ENCODE measurements at regions not wholly inside any gene's neighbourhood (a gene's known extent, or its start where the extent isn't known, plus 50 kb on each side); places are given as distances from the start of the nearest gene placed in this dataset.
A peak's percentile ranks its signal among the peaks of the same experiment; 100 is the strongest.

GRCh38 chr15:59953392-59953883 lies 50.7 kb upstream of the FOXB1 start:
- DNase-seq (ENCODE audit: low read depth), result no peak

GRCh38 chr15:59952960-59953359 lies 51.2 kb upstream of the FOXB1 start:
- no peak for DNase-seq (ENCODE audit: low read depth)

GRCh38 chr15:59950603-59951388 lies 53.3 kb upstream of the FOXB1 start:
- no peak for DNase-seq (ENCODE audit: low read depth)

- no peak for DNase-seq (ENCODE audit: low read depth)
These were observed 55.0 kb upstream of the FOXB1 start for GRCh38 chr15:59948924-59949613.

- no peak for DNase-seq (ENCODE audit: low read depth)
These were observed 58.0 kb upstream of the FOXB1 start for GRCh38 chr15:59946084-59946483.

GRCh38 chr15:59945036-59945435 lies 59.1 kb upstream of the FOXB1 start:
- DNase-seq (ENCODE audit: low read depth), result no peak

DNA sequence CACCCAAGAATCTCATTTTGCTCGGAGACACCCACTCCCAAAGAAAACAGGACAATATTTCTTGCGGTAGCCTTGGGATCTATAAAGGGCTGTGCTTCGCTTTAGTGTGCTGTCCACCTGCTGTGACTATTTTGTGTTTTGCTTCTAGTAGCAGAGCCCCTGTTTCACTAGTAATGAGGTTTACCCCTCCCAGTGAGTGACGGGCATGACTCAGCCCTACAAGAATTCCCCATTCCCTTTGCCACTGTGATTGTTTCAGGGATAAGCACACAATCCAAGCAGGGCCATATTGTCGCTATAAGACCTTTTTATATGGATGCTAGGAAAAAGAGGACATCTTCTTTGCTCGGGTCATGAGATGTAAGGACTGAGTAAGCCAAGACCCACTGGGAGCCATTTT lies 62.5 kb upstream of the FOXB1 start:
- DNase-seq (ENCODE audit: low read depth), result no peak

GRCh38 chr15:59940928-59941327 lies 63.2 kb upstream of the FOXB1 start:
- no peak for DNase-seq (ENCODE audit: low read depth)

DNA sequence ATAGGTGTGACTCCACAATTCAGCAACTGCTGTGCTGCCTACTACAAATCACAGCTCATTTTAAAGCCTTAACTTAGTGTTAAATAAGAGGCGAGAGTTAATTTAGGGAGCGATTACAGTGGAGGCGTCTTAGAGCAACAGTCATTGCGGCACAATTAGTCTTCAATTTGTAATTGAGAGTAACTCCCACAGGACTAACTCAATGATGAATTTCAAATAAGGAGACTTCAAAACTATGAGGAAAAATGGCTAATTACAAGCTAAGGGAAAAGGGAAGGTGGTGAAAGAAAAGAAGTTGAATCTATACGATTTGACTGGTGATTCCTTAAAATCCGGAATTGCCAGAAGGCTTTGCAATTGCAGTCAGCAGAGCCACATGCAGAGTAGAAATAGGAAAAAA lies 63.7 kb upstream of the FOXB1 start:
- DNase-seq (ENCODE audit: low read depth), result no peak

- DNase-seq (ENCODE audit: low read depth), result no peak
These were observed 67.4 kb upstream of the FOXB1 start for GRCh38 chr15:59936741-59937140.

DNA sequence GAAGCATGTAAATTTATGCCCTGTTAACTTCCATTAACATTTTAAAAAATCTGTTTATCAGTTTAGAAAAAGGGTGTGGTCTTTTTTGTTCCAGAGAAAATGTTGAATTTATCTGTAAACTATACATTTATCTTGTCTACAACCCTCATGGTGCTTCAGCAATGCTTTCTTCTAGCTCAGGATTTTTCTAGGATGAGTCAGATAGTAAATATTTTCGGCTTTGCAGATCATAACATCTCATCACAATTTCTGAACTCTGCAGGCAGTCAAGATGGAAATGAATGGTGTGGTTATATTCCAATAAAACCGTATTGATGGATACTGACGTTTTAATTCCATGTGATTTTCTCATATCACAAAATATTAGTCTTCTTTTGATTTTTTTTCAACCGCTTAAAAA lies 70.5 kb upstream of the FOXB1 start:
- DNase-seq (ENCODE audit: low read depth), result no peak

DNA sequence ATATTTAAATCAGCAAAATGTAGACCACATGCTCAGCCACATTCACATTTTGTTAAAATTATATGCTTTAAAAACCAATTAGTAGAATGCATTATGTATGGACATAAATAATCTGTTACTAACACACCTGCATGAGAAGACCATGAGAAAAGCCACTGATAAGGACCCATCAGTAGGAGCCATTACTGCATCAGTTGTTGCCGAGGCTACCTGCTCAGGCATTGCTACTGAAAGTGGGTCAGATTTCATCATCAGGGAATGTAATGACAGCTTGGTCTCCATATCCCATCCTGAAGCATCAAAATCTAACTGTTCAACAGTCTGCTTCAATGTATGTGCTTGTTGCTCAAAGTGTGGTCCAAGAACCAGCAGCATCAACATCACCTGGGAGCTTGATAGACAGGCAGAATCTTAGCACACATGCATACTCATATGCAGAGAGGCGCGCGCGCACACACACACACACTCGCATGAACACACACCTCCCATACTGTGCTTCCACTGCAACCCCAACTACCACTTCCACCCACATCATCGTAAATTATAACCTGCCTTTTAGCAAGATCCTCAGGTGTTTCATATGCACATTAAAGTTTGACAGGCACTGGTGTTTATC lies 72.4 kb upstream of the FOXB1 start:
- DNase-seq (ENCODE audit: low read depth), result no peak

DNA sequence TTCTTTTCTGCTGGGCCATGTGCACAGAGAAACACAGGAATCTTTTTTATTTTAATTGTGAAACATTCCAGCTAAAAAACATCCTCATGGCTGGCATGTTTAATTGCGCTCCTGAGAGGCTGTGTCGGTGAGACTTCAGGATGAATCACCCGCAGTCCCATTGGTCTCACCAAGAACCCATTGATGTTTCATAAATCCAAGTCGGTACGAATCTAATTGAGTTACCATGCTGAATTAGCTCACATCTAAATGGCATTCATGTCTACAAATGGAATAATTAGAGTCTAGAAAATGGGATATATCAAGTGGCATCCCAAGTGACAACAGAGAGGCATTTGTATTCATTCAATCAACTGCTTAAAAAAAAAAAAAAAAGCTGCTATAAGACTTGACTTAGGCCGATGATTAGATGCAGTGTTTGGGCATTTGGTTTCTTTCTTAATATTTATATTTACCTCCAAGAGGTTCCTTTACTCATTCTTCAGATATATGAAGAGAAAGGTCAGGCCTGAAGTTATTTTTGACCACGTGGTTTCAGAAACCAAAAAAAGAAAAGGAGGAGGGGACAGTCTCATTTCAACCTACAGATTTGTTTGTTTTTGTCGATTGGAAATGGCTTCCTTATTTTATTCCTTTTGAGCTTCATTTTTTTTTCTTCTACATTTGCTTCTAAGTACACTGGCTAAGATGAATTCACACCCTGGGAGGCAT lies 79.1 kb upstream of the FOXB1 start:
- DNase-seq (ENCODE audit: low read depth), result no peak

DNA sequence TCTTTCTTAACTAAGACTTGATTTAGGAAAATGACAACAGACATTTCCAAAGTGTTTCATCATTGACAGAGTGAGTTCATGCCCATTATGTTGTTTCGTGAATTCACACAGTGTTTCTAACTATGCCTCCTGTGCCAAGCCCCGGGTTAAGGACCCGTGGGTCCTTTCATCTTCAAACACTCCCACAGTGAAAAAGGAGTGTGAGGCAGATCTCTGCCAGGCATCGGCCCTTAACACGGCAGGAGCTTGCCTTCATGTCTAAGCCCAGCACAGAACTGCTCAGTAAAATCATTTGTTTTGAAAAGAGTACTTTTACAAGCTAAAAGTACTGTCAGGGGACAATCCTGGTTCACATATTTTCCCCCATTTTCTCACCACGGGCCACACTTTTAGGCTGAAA lies 80.0 kb upstream of the FOXB1 start:
- no peak for DNase-seq (ENCODE audit: low read depth)

DNA sequence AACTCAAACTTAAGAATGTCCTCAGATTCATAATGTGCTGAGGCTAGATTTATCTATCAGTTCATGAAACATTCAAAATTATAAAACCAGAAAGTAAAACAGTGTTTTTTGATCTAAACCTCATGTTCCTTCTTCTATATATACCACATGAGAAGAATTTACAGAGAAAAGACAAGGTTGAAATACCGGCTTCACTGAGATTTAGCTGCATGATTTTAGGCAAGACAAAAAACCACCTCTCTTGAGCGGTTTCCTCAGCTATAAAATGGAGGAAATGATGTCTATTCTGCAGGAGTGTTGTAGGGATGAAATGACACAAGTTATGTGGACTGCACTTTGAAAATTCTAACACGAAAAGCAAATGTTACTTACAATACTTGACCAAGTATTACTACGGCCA lies 80.6 kb upstream of the FOXB1 start:
- DNase-seq (ENCODE audit: low read depth), result no peak

- no peak for DNase-seq (ENCODE audit: low read depth)
These were observed 84.8 kb upstream of the FOXB1 start for GRCh38 chr15:59918994-59919951.

DNA sequence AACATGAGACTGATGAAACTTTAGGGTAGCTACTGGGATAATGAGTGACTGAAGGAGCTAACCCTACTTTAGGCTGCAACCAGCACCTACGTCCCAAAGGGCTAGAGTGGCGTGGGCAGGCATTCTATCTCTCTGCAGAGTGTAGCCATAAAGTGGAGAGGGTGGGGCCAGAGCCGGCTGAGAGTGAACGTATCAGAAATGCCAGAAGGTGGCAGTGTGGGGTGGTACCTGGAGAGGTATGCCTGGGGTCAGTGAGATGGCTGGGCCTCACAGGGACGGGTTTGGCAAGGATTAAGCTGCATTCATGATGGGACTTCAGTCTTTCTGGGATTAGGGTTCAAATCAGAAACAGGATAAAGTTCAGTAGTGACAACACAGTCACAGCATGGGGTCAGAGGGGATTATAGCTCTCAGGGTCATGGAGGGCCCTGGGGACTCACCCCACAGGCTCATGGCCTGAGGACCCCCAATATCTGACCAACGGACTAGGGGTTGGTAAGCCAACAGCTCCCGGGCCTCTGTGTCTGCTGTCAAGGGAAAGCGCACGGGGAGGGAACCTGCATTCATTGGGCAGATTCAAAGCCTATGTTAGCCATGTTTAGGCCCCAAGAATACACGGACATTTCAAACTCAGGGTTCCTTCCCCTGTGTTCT lies 86.5 kb upstream of the FOXB1 start:
- peak; percentile 40 for DNase-seq (ENCODE audit: low read depth)

DNA sequence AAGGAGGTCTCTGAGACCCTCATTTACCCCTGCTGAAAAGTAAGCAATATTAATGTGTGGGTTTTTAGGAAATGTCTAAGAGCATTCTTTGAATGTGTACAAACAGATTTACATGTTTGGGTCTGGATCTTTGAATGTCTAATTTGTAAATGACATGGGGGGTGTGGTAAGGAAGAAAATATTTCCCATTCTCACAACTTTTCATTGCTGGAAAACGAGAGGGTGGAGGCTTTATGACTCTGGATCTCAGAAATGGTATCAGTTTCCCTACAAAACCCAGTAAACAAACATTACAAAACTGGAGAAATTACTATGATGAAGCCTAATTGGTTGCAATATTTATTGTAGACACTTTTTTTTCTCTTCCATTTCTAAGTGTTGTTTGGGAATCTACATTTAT lies 98.1 kb upstream of the FOXB1 start:
- DNase-seq (ENCODE audit: low read depth), result no peak

DNA sequence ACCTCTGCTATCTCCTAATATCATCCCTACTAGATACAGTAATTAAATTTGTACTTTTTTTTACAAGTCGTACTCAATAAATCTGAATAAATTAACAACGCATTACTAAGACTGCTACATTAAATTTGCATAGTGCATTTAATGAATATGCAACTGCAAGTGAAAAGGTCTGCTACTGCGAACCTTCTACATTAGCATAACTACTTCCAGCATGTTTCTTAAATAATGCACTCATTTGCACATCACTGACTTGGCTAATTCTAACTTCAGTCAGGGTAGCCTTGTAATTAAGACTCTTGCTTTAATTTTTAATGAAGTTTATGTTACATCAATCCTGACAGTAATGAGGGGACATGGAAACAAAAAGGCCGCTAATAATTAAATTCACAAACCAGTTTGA lies 98.9 kb upstream of the FOXB1 start:
- DNase-seq (ENCODE audit: low read depth), result no peak

- DNase-seq (ENCODE audit: low read depth), result no peak
These were observed 99.5 kb upstream of the FOXB1 start for GRCh38 chr15:59904450-59905135.

Data from CMK (cell line).